ENCODE measurements at regions not wholly inside any gene's neighbourhood (a gene's known extent, or its start where the extent isn't known, plus 50 kb on each side); places are given as distances from the start of the nearest gene placed in this dataset.

DNA sequence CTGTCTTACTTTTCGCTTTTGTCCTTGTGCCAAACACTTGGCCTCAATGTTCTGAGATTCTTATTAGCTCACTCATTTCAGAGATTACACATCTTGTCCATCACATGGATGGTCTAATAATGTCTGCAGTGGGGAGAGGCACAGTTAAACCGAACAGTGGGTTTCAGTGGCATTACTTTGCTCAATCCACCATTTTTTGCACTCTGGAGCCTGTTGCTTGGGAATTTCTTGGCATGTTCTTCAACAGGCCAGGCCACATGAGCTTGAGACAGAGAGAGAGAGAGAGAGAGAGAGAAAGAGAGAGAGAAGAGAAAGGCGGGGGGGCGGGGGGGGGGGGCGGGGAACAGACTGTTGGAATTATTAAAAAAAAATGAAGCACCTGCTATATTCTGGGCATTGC is 1327.8 kb upstream of the WWC1 start:
- no peak for FAIRE-seq
- TF ChIP-seq POLR2A (IDR thresholded peaks at IDR 0.05; ENCODE audit: low read depth, low read length): no peak
- DNase-seq (ENCODE audit: insufficient read length, low spot score): no peak

DNA sequence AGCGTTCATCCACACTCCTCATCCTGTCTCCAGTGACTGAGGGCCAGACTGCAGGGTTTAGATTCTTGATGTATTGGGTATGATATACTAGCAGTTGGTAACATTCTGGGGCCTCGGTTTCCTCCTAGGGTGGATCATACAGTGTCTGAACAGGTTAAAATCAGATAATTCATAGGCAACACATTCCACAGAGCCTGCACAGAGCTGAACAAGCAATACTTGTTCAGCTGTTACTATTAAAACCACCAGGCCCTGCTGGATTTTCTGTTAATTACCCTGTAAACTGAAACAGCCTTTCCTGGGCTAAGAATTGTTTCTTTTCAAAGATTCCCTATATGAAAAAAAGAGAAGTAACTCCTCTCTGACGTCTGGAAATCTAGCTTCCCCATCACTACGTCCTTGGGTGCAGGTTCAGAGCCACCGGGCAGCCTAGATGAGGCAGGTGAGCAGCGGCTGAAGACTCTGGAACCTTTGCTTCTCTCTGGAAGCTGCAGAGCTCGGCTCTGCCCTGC is 1313.5 kb upstream of the WWC1 start:
- no peak for FAIRE-seq
- no peak for TF ChIP-seq POLR2A (IDR thresholded peaks at IDR 0.05; ENCODE audit: low read depth, low read length)
- DNase-seq (ENCODE audit: insufficient read length, low spot score): no peak

DNA sequence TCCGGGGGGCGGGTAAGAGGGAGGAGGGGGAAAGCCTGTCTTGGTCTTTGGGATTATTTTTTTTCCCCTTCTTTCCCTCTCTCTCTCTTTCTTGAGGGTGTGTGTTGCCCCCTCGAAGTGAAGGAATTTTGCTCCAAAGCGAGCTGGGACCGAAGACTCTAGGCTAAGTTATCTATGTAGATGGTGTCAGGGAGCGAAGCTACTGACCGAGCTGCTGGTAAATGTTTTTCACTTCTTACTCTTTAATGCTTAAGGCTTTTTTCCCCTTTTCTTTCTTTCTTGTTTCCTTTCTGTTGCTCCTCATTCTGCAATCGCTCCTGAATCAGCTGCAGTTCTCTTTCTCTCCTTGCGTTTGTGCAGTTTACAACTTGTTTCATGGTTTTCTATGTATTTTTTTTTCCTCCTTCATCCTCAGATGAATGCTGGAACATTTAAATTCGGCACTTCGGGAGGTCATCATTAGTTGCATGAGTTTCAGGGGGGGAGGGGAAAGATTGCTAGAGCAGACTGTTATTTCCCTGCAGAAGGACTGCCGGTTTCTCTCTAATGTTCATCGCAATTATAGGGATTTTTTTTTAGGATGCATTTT is 1312.0 kb upstream of the WWC1 start:
- DNase-seq (ENCODE audit: insufficient read length, low spot score) (no peak), FAIRE-seq (no peak)
- TF ChIP-seq POLR2A (IDR thresholded peaks at IDR 0.05; ENCODE audit: low read depth, low read length): no peak

- DNase-seq (ENCODE audit: insufficient read length, low spot score) (no peak), FAIRE-seq (no peak)
- no peak for TF ChIP-seq POLR2A (IDR thresholded peaks at IDR 0.05; ENCODE audit: low read depth, low read length)
Measured at GRCh38 chr5:166980666-166981065, 1310.8 kb upstream of the WWC1 start.

DNA sequence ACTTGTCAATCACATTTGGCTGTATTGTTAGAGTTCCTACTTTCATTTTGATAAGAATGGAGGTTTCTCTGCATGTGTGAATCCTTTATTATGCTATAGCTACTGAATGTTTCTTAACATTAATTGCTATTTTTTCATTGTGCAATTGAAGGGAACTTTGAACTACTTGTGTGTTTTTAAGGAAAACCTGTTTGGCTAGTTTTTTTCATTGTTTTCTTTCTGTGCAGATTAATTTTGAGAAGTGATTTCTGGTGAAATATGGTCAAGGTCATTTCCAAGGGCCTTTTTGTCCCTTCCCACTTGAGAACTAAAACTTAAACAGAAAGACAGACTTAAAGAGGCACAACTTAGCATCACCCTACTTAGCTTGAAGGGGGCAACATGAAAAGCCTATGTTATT is 1309.2 kb upstream of the WWC1 start:
- DNase-seq (ENCODE audit: insufficient read length, low spot score): no peak
- FAIRE-seq: no peak
- TF ChIP-seq POLR2A (IDR thresholded peaks at IDR 0.05; ENCODE audit: low read depth, low read length): no peak

DNA sequence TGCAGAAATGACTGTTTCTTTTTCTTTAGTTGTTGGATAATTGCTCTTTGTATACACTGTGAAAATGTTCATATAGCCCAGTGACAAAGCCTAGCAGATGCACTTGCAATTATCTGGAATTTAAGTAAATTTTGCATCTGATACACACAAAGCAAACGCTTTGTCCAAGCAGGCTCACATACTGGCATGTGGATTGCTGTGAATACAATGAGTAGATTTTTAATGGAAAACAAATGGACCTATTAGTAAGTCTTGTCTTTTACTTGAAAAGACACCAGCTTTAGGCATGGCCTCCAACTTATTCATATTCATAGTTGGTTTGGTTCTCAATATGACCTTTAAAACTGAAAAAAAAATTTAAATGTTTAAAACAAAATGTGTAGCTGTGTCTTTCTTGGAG is 1299.8 kb upstream of the WWC1 start:
- no peak for DNase-seq (ENCODE audit: insufficient read length, low spot score)
- no peak for TF ChIP-seq POLR2A (IDR thresholded peaks at IDR 0.05; ENCODE audit: low read depth, low read length)
- no peak for FAIRE-seq

- DNase-seq (ENCODE audit: insufficient read length, low spot score): no peak
- FAIRE-seq: no peak
- no peak for TF ChIP-seq POLR2A (IDR thresholded peaks at IDR 0.05; ENCODE audit: low read depth, low read length)
Measured at GRCh38 chr5:166992108-166992507, 1299.3 kb upstream of the WWC1 start.

- DNase-seq (ENCODE audit: insufficient read length, low spot score) (no peak), FAIRE-seq (no peak)
- TF ChIP-seq POLR2A (IDR thresholded peaks at IDR 0.05; ENCODE audit: low read depth, low read length): no peak
Measured at GRCh38 chr5:166992874-166993722, 1298.3 kb upstream of the WWC1 start.

- no peak for FAIRE-seq
- no peak for TF ChIP-seq POLR2A (IDR thresholded peaks at IDR 0.05; ENCODE audit: low read depth, low read length)
- DNase-seq (ENCODE audit: insufficient read length, low spot score): no peak
Measured at GRCh38 chr5:166994226-166994625, 1297.2 kb upstream of the WWC1 start.

- DNase-seq (ENCODE audit: insufficient read length, low spot score) (no peak), FAIRE-seq (no peak)
- TF ChIP-seq POLR2A (IDR thresholded peaks at IDR 0.05; ENCODE audit: low read depth, low read length): no peak
Measured at GRCh38 chr5:167001246-167001645, 1290.2 kb upstream of the WWC1 start.

DNA sequence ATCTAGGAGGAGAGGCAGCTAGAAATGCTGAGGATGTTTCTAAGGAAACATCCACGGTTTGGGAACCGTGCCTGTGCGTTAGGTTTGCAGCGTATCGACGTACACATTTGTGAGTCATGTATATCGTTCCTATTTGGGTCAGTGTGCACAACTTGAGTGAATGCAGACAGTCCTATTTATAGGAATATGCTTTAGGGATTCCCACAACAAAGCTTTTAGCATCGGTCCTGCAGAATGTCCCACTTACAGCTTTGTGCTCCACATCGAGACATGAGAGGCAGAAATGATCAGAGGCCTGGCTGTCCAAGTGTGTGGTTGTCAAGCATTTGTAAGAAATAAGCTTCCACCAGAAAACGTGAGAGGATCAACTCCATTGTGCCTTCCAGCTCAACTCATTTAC is 1282.7 kb upstream of the WWC1 start:
- no peak for FAIRE-seq
- DNase-seq (ENCODE audit: insufficient read length, low spot score): no peak
- TF ChIP-seq POLR2A (IDR thresholded peaks at IDR 0.05; ENCODE audit: low read depth, low read length): no peak

DNA sequence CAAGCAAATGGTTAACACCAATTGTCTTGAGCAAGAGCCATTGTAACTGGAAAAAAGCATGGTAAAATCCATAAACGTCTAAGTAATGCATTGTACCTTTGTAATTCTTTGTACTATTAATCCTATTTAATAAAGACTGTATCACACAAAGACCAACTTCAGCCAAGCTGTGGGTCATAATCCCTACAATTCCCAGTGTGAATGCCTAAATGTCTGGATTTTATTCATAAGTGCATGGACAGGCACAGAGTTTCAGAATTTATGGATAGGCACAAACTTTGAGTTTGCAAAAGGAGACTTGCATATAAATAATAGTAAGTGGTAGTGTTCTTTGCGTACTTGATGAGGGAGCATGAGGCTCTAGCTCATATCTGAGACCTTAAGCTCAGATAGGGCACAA is 1280.2 kb upstream of the WWC1 start:
- FAIRE-seq (no peak), DNase-seq (ENCODE audit: insufficient read length, low spot score) (no peak)
- TF ChIP-seq POLR2A (IDR thresholded peaks at IDR 0.05; ENCODE audit: low read depth, low read length): no peak

DNA sequence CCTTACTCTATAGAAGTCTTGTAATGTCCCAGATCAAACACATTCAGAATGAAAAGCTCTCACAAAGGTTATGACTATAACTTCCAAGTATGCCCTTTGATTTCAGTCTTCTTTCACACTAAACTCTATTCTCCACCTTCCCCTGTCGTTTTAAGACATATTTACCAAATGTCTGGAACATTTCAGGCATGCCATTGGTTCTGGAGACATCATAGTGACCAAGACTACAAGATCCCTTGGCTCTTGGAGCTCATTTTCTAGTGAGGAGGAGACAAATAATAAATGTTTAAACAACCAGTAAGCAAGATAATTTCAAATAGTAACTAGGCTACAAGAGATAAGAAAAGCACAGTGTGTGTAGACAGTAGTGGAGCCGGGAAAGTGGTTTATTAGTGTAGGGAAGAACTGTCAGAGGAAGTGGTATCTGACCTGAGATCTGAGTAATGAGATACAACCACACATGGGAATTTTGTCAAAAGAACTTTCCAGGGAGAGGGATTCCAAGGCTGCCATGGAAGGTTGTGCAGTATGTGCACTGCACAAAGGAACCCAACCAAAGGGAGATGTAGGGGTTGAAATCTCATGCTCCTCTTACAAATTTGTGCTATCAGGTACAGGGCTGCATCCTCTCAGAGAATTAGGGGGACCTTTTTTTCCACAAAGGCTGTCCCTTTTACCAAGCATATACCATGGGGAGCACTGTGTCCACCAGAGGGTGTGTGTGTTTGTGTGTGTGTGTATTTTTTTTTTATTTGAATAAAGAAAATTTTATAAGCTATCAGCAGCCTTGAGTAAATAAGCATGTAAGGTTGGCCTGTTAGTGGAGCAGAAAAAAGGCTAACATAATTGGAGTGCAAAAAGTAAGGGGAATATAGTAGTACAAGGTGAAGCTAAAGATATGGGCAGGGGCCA is 1279.1 kb upstream of the WWC1 start:
- no peak for TF ChIP-seq POLR2A (IDR thresholded peaks at IDR 0.05; ENCODE audit: low read depth, low read length)
- FAIRE-seq: no peak
- no peak for DNase-seq (ENCODE audit: insufficient read length, low spot score)

Data from H54 (cell line).